H1 (cell line): ENCODE measurements at regions not wholly inside any gene's neighbourhood (a gene's known extent, or its start where the extent isn't known, plus 50 kb on each side); places are given as distances from the start of the nearest gene placed in this dataset.

Experiments used
- CTBP2 ChIP-seq: IDR thresholded peaks from 2 replicates; pipeline ENCODE4 v1.7.0; 2011; ENCODE audit warnings: borderline replicate concordance, mild to moderate bottlenecking, moderate library complexity, mixed read lengths, low read length; ENCODE audit not compliant: insufficient read depth, insufficient read length
- JUN ChIP-seq: IDR thresholded peaks from 2 replicates; pipeline ENCODE4 v1.6.1; 2011; ENCODE audit warnings: low read depth, mild to moderate bottlenecking, improper control_type of control experiment, low read length
- KDM4A ChIP-seq: IDR thresholded peaks from one replicate; pipeline ENCODE4 v1.7.1; 2012; ENCODE audit warnings: low read depth, mild to moderate bottlenecking, moderate library complexity, low read length, inconsistent platforms; ENCODE audit not compliant: severe bottlenecking
- KDM5A ChIP-seq: fragments of 200-600 bp; IDR thresholded peaks from 2 replicates; pipeline ENCODE4 v1.7.1; 2012; ENCODE audit warnings: mild to moderate bottlenecking, low read length, inconsistent platforms, mixed read lengths
- RAD21 ChIP-seq, 2 experiments: IDR thresholded peaks in 1 of 2; conservative IDR thresholded peaks in 1 of 2; 2 replicates each; pipeline ENCODE4 v1.6.1; 2011; ENCODE audit warnings: low read depth in 2 of 2, low read length in 2 of 2, improper control_type of control experiment in 1 of 2, inconsistent platforms in 1 of 2, mild to moderate bottlenecking in 1 of 2, moderate library complexity in 1 of 2
- SIX5 ChIP-seq: IDR thresholded peaks from 2 replicates; pipeline ENCODE4 v1.6.1; 2011; ENCODE audit warnings: mild to moderate bottlenecking, low read depth, low read length

GRCh38 chr4:138702190-138702824, 313.3 kb upstream of the NOCT start (continued):
- TF ChIP-seq RAD21 (IDR thresholded peaks at IDR 0.05 in 1 of 2, conservative IDR thresholded peaks at IDR 0.05 in 1 of 2; ENCODE audit: low read depth in 2 of 2, low read length in 2 of 2), result no peak
- TF ChIP-seq KDM4A, result no peak
- no peak for TF ChIP-seq CTBP2
- TF ChIP-seq KDM5A, result no peak
- no peak for TF ChIP-seq SIX5
- no peak for TF ChIP-seq JUN
